Suprapubic skin (tissue), 3 donors: ENCODE measurements at regions not wholly inside any gene's neighbourhood (a gene's known extent, or its start where the extent isn't known, plus 50 kb on each side); places are given as distances from the start of the nearest gene placed in this dataset.

Experiments used
- POLR2A ChIP-seq, 2 donors: fragments of 450-650 bp; IDR thresholded peaks; one replicate each; pipeline ENCODE4 v1.6.1; 2017; ENCODE audit warnings: antibody characterized with exemption in 2 of 2, mild to moderate bottlenecking in 2 of 2, moderate library complexity in 2 of 2
- TF ChIP-seq, protein P1 (sequence below), 2 donors: fragments of 200-600 bp in 1 of 2; fragments of 450-650 bp in 1 of 2; sonication (generic) in 1 of 2; IDR thresholded peaks; one replicate each; pipeline ENCODE4 v1.5.1; 2016 to 2019; ENCODE audit warnings: antibody characterized with exemption in 2 of 2, mild to moderate bottlenecking in 1 of 2, moderate library complexity in 1 of 2

DNA sequence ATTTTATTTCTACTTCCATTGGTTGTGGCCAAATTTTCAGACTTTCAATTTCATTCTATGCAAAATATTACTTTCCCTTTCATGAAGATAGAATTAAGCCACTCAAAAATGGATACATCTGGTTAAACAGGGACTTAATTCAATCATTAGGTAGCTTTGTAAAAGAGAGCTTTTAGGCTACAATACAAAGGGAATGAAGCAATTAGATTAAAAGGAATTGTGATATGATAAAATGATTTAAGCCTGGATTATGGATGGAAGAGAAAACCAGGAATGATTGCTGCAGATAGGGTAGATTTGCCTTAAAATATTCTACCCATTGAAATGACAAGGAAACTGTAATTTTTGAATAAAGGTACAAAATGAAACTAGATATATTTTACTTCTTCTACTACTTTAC is 134.6 kb upstream of the PDHA2 start:
- TF ChIP-seq, protein P1, sequence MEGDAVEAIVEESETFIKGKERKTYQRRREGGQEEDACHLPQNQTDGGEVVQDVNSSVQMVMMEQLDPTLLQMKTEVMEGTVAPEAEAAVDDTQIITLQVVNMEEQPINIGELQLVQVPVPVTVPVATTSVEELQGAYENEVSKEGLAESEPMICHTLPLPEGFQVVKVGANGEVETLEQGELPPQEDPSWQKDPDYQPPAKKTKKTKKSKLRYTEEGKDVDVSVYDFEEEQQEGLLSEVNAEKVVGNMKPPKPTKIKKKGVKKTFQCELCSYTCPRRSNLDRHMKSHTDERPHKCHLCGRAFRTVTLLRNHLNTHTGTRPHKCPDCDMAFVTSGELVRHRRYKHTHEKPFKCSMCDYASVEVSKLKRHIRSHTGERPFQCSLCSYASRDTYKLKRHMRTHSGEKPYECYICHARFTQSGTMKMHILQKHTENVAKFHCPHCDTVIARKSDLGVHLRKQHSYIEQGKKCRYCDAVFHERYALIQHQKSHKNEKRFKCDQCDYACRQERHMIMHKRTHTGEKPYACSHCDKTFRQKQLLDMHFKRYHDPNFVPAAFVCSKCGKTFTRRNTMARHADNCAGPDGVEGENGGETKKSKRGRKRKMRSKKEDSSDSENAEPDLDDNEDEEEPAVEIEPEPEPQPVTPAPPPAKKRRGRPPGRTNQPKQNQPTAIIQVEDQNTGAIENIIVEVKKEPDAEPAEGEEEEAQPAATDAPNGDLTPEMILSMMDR (IDR thresholded peaks at IDR 0.05): no peak
- no peak for TF ChIP-seq POLR2A (IDR thresholded peaks at IDR 0.05)
